ENCODE measurements at regions not wholly inside any gene's neighbourhood (a gene's known extent, or its start where the extent isn't known, plus 50 kb on each side); places are given as distances from the start of the nearest gene placed in this dataset.

GRCh38 chr12:24280056-24280842, 330.8 kb upstream of the SOX5 start:
- H3K4me1 ChIP-seq, result peaks cover 0 to 5% of the 10 kb centered on the region in 2 donors
- H3K27me3 ChIP-seq, result no peaks in the 10 kb centered on the region
- no peak for TF ChIP-seq CTCF (IDR thresholded peaks at IDR 0.05)
- H3K4me3 ChIP-seq, result no peak overlapping the region
- no peaks in the 10 kb centered on the region for H3K36me3 ChIP-seq
- intact Hi-C loops (cut with DNase I), result no loop called here
- DNase-seq (ENCODE audit: low spot score in 2 of 2), result no peak
- no peak overlapping the region for H3K27ac ChIP-seq
- H3K9me3 ChIP-seq, result no peaks in the 10 kb centered on the region

DNA sequence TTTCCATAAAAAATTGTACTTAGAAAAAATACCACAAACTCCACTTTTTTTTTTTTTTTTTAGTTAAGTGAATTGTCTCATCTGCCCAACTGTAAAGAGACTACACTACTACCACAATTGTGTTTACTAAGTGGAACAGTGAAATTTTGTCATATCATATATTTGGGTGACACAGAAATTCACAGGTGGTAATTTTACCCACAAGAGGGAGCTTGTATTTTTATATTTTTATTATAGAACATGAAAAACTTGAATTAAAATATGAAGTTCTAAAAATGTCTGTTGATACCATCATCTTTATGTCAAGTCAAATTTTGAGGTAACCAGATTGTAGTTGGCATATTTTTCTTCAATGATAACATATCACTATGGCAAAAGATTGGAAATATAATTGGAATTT, 329.4 kb upstream of the SOX5 start:
- Histone ChIP-seq H3K36me3 (no peaks in the 10 kb centered on the region), H3K4me3 (no peak overlapping the region), H3K4me1 (peaks cover 0 to 2% of the 10 kb centered on the region in 2 donors), H3K27ac (no peak overlapping the region), H3K9me3 (no peaks in the 10 kb centered on the region), H3K27me3 (no peaks in the 10 kb centered on the region)
- intact Hi-C loops (cut with DNase I), result no loop called here
- DNase-seq (ENCODE audit: low spot score in 2 of 2), result no peak
- TF ChIP-seq CTCF (IDR thresholded peaks at IDR 0.05), result no peak

GRCh38 chr12:24270965-24271364, 321.5 kb upstream of the SOX5 start:
- Histone ChIP-seq H3K4me3 (no peak overlapping the region), H3K27ac (no peak overlapping the region), H3K4me1 (no peaks in the 10 kb centered on the region), H3K9me3 (no peaks in the 10 kb centered on the region), H3K27me3 (no peaks in the 10 kb centered on the region), H3K36me3 (no peaks in the 10 kb centered on the region)
- no peak for TF ChIP-seq CTCF (IDR thresholded peaks at IDR 0.05)
- no peak for DNase-seq (ENCODE audit: low spot score in 2 of 2)
- intact Hi-C loops (cut with DNase I), result no loop called here

- no peak for TF ChIP-seq CTCF (IDR thresholded peaks at IDR 0.05)
- Histone ChIP-seq H3K4me1 (no peaks in the 10 kb centered on the region), H3K4me3 (no peak overlapping the region), H3K27ac (no peak overlapping the region), H3K27me3 (no peaks in the 10 kb centered on the region), H3K36me3 (no peaks in the 10 kb centered on the region), H3K9me3 (no peaks in the 10 kb centered on the region)
- no peak for DNase-seq (ENCODE audit: low spot score in 2 of 2)
- intact Hi-C loops (cut with DNase I), result no loop called here
Measured at GRCh38 chr12:24270464-24270863, 321.0 kb upstream of the SOX5 start.

DNA sequence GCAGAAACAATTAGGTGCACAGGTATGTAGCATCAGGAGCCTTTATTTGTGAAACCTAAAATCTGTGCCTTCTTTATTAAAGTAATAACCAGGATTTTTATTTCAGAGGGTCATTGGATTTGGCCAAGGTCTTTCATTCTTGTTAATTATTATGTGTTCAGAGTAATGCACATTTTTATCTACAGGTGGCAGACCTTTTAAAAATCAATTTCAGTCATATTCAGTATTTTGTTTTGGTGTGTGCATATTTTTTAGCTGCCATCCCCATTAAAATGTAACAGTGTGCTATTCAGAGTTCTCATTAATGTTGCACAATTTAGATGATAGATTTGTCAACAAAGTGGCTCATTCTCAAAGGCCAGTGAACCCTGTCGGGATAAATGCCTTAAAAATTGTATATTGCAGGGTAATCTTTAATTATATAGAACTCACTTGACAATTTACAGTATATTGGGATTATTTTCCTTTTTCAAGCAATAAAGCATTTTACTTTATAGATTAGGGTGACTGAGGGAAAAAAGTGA, 319.3 kb upstream of the SOX5 start:
- H3K36me3 ChIP-seq, result no peaks in the 10 kb centered on the region
- intact Hi-C loops (cut with DNase I), result no loop called here
- no peaks in the 10 kb centered on the region for H3K4me1 ChIP-seq
- no peak overlapping the region for H3K4me3 ChIP-seq
- TF ChIP-seq CTCF (IDR thresholded peaks at IDR 0.05), result no peak
- H3K27ac ChIP-seq, result no peak overlapping the region
- no peak for DNase-seq (ENCODE audit: low spot score in 2 of 2)
- H3K9me3 ChIP-seq, result no peaks in the 10 kb centered on the region
- no peaks in the 10 kb centered on the region for H3K27me3 ChIP-seq

Measured in ascending aorta (tissue), 2 donors.